H9 (cell line): ENCODE measurements at regions not wholly inside any gene's neighbourhood (a gene's known extent, or its start where the extent isn't known, plus 50 kb on each side); places are given as distances from the start of the nearest gene placed in this dataset.

Source experiments
- DNase-seq: peaks from one replicate; pipeline ENCODE4 v3.0.0-alpha.2; 2017
- H2AFZ ChIP-seq: one replicate; pipeline ENCODE4 v1.6.1; 2013; ENCODE audit warnings: mild to moderate bottlenecking, low read length, control low read depth, moderate library complexity
- H2AK5ac ChIP-seq: 2 replicates; pipeline ENCODE4 v1.6.1; 2013; ENCODE audit warnings: low read length, control low read depth, mixed read lengths; ENCODE audit not compliant: insufficient read length
- H2BK120ac ChIP-seq: one replicate; pipeline ENCODE4 v1.6.1; 2013; ENCODE audit warnings: low read depth, mild to moderate bottlenecking, low read length, control low read depth, inconsistent platforms; ENCODE audit not compliant: poor library complexity, severe bottlenecking
- H2BK12ac ChIP-seq: 2 replicates; pipeline ENCODE4 v1.6.1; 2013; ENCODE audit warnings: low read length, control low read depth, mixed read lengths, low read depth; ENCODE audit not compliant: insufficient read length
- H2BK15ac ChIP-seq: 2 replicates; pipeline ENCODE4 v1.6.1; 2013; ENCODE audit warnings: low read depth, low read length, control low read depth
- H2BK20ac ChIP-seq: one replicate; pipeline ENCODE4 v1.6.1; 2013; ENCODE audit warnings: low read depth, mild to moderate bottlenecking, low read length, control low read depth, inconsistent platforms; ENCODE audit not compliant: poor library complexity, severe bottlenecking
- H2BK5ac ChIP-seq: 2 replicates; pipeline ENCODE4 v1.6.1; 2013; ENCODE audit warnings: low read length, control low read depth, mixed read lengths; ENCODE audit not compliant: insufficient read length
- H3K14ac ChIP-seq: 2 replicates; pipeline ENCODE4 v1.6.1; 2013; ENCODE audit warnings: low read length, control low read depth; ENCODE audit not compliant: insufficient read depth
- H3K18ac ChIP-seq: 2 replicates; pipeline ENCODE4 v1.6.1; 2013; ENCODE audit warnings: low read depth, mild to moderate bottlenecking, mixed read lengths, low read length, control low read depth; ENCODE audit not compliant: insufficient read length
- H3K23ac ChIP-seq: 2 replicates; pipeline ENCODE4 v1.6.1; 2013; ENCODE audit warnings: low read length, control low read depth, mixed read lengths, low read depth; ENCODE audit not compliant: insufficient read length
- H3K23me2 ChIP-seq: 2 replicates; pipeline ENCODE4 v1.6.1; 2013; ENCODE audit warnings: low read depth, mild to moderate bottlenecking, mixed read lengths, low read length, control low read depth; ENCODE audit not compliant: insufficient read length, poor library complexity, severe bottlenecking
- H3K27ac ChIP-seq: 2 replicates; pipeline ENCODE4 v1.5.1; 2013; ENCODE audit warnings: low read length, control low read depth, mixed read lengths, low read depth; ENCODE audit not compliant: insufficient read length
- H3K27me3 ChIP-seq: 2 replicates; pipeline ENCODE4 v1.6.1; 2013; ENCODE audit warnings: low read length, control low read depth, inconsistent platforms; ENCODE audit not compliant: insufficient read depth
- H3K4ac ChIP-seq: 2 replicates; pipeline ENCODE4 v1.6.1; 2013; ENCODE audit warnings: low read depth, mild to moderate bottlenecking, control low read depth, inconsistent platforms, low read length, moderate library complexity
- H3K4me1 ChIP-seq: 2 replicates; pipeline ENCODE4 v1.6.1; 2013; ENCODE audit warnings: low read length, control low read depth, inconsistent platforms; ENCODE audit not compliant: insufficient read depth
- H3K4me2 ChIP-seq: 2 replicates; pipeline ENCODE4 v1.6.1; 2013; ENCODE audit warnings: low read length, control low read depth, mixed read lengths; ENCODE audit not compliant: insufficient read length, insufficient read depth
- H3K56ac ChIP-seq: 2 replicates; pipeline ENCODE4 v1.6.1; 2013; ENCODE audit warnings: low read depth, mild to moderate bottlenecking, mixed read lengths, low read length, control low read depth; ENCODE audit not compliant: insufficient read length
- H3K79me1 ChIP-seq: 2 replicates; pipeline ENCODE4 v1.6.1; 2013; ENCODE audit warnings: low read depth, mild to moderate bottlenecking, moderate library complexity, low read length, control low read depth, inconsistent platforms; ENCODE audit not compliant: insufficient read depth, poor library complexity, severe bottlenecking
- H3K79me2 ChIP-seq: 2 replicates; pipeline ENCODE4 v1.6.1; 2013; ENCODE audit warnings: low read length, control low read depth, inconsistent platforms; ENCODE audit not compliant: insufficient read depth
- H3K9ac ChIP-seq: 2 replicates; pipeline ENCODE4 v1.6.1; 2013; ENCODE audit warnings: low read length, control low read depth, mixed read lengths; ENCODE audit not compliant: insufficient read length; ENCODE audit errors: extremely low read depth
- H3K9me3 ChIP-seq: one replicate; pipeline ENCODE4 v1.6.1; 2013; ENCODE audit warnings: low read depth, low read length, inconsistent platforms; ENCODE audit not compliant: control insufficient read depth
- H3T11ph ChIP-seq: one replicate; pipeline ENCODE4 v1.6.1; 2013; ENCODE audit warnings: mild to moderate bottlenecking, low read length, control low read depth, inconsistent platforms
- H4K20me1 ChIP-seq: one replicate; pipeline ENCODE4 v1.6.1; 2013; ENCODE audit not compliant: control insufficient read depth, insufficient read length, insufficient read depth
- H4K5ac ChIP-seq: 2 replicates; pipeline ENCODE4 v1.6.1; 2013; ENCODE audit warnings: low read depth, mild to moderate bottlenecking, mixed read lengths, low read length, control low read depth; ENCODE audit not compliant: insufficient read length
- H4K8ac ChIP-seq: replicated peaks from 2 replicates; pipeline ENCODE4 v1.6.1; 2013; ENCODE audit warnings: low read length, control low read depth, mixed read lengths, low read depth; ENCODE audit not compliant: insufficient read length
- H4K91ac ChIP-seq: 2 replicates; pipeline ENCODE4 v1.6.1; 2013; ENCODE audit warnings: low read depth, mild to moderate bottlenecking, moderate library complexity, mixed read lengths, low read length, control low read depth; ENCODE audit not compliant: insufficient read length
- H3K27ac Mint-ChIP-seq, 3 experiments: 2 replicates in 2 of 3; 3 replicates in 1 of 3; pipeline ENCODE4 v1.8.0; 2020 to 2021; ENCODE audit warnings: mixed read lengths in 3 of 3, mild to moderate bottlenecking in 1 of 3, moderate library complexity in 1 of 3
- H3K27me3 Mint-ChIP-seq: 2 replicates; pipeline ENCODE4 v1.8.0; 2021; ENCODE audit warnings: low read depth, mild to moderate bottlenecking, moderate library complexity, mixed read lengths
- H3K36me3 Mint-ChIP-seq, 3 experiments: 2 replicates in 2 of 3; 3 replicates in 1 of 3; pipeline ENCODE4 v1.8.0; 2020 to 2021; ENCODE audit warnings: low read depth in 3 of 3, mixed read lengths in 3 of 3; ENCODE audit not compliant: insufficient read depth in 1 of 3
- H3K4me1 Mint-ChIP-seq, 2 experiments: 2 replicates each; pipeline ENCODE4 v1.8.0; 2020; ENCODE audit warnings: mixed read lengths in 2 of 2
- H3K4me3 Mint-ChIP-seq, 2 experiments: 2 replicates in 1 of 2; 3 replicates in 1 of 2; pipeline ENCODE4 v1.8.0; 2020 to 2021; ENCODE audit warnings: mild to moderate bottlenecking in 2 of 2, mixed read lengths in 2 of 2, moderate library complexity in 1 of 2
- H3K9me3 Mint-ChIP-seq, 2 experiments: 2 replicates in 1 of 2; 3 replicates in 1 of 2; pipeline ENCODE4 v1.8.0; 2020; ENCODE audit warnings: mild to moderate bottlenecking in 2 of 2, mixed read lengths in 2 of 2, moderate library complexity in 1 of 2
- CTCF ChIP-seq: fragments of 200-600 bp; sonication (generic); conservative IDR thresholded peaks from 3 replicates; pipeline ENCODE4 v1.8.0; 2021; ENCODE audit warnings: antibody characterized with exemption, mild to moderate bottlenecking
- WGBS: extraction: QIAGEN DNeasy Blood & Tissue Kit; methylation state at CpG from one replicate; pipeline ENCODE4 v1.1.7; 2013; ENCODE audit warnings: missing lambda C conversion rate, low lambda C conversion rate, mixed read lengths; ENCODE audit not compliant: insufficient read length; ENCODE audit errors: extremely low coverage; 5-methylcytosine and 5-hydroxymethylcytosine counted together

GRCh38 chr6:141401168-141401567 lies 731.6 kb upstream of the GJE1 start:
- Histone ChIP-seq H2BK120ac (no peak overlapping the region), H3T11ph (no peak overlapping the region), H3K4me1 (no peaks in the 10 kb centered on the region), H3K27ac (no peak overlapping the region), H2BK12ac (no peak overlapping the region), H3K27me3 (no peaks in the 10 kb centered on the region), H3K4me2 (no peak overlapping the region), H4K8ac (no peak overlapping the region), H2AK5ac (no peak overlapping the region), H3K79me2 (no peaks in the 10 kb centered on the region), H3K9ac (no peak overlapping the region), H3K18ac (no peak overlapping the region), H2AFZ (no peak overlapping the region), H3K79me1 (no peaks in the 10 kb centered on the region), H3K9me3 (no peaks in the 10 kb centered on the region), H3K4ac (no peak overlapping the region), H2BK20ac (no peak overlapping the region), H4K20me1 (no peaks in the 10 kb centered on the region), H2BK5ac (no peak overlapping the region), H3K23ac (no peak overlapping the region), H3K14ac (no peak overlapping the region), H3K23me2 (no peaks in the 10 kb centered on the region), H4K91ac (no peak overlapping the region), H2BK15ac (no peak overlapping the region), H4K5ac (no peak overlapping the region), H3K56ac (no peak overlapping the region)
- no peak for TF ChIP-seq CTCF
- no peak overlapping the region for H3K4me3 Mint-ChIP-seq
- no peaks in the 10 kb centered on the region; a peak in 1 of 7 replicates for H3K36me3 Mint-ChIP-seq
- H3K4me1 Mint-ChIP-seq: no peaks in the 10 kb centered on the region; a peak in 1 of 4 replicates
- no peak overlapping the region for H3K27ac Mint-ChIP-seq
- no peaks in the 10 kb centered on the region for H3K27me3 Mint-ChIP-seq
- no peak for DNase-seq
- WGBS: no CpG with 5 or more reads among the region's 4 CpGs
- no peaks in the 10 kb centered on the region for H3K9me3 Mint-ChIP-seq
